RWPE2 (cell line): ENCODE measurements at regions not wholly inside any gene's neighbourhood (a gene's known extent, or its start where the extent isn't known, plus 50 kb on each side); places are given as distances from the start of the nearest gene placed in this dataset.

Experiments
- ATAC-seq: fragments of 200-7000 bp; cut with Tn5 transposase; 3 replicates; pipeline ENCODE4 v1.9.1; 2021; ENCODE audit warnings: low read depth
- DNase-seq: peaks from one replicate; pipeline ENCODE4 v3.0.0-alpha.2; 2020; ENCODE audit warnings: low spot score
- H3K27ac ChIP-seq: fragments of 450-650 bp; 2 replicates; pipeline ENCODE4 v1.5.1; 2017; ENCODE audit warnings: mild to moderate bottlenecking; ENCODE audit not compliant: poor library complexity, severe bottlenecking
- H3K27me3 ChIP-seq: fragments of 250-450 bp; sonication (Bioruptor Pico); 2 replicates; pipeline ENCODE4 v1.5.1; 2021; ENCODE audit warnings: mild to moderate bottlenecking, moderate library complexity; ENCODE audit not compliant: insufficient read depth, poor library complexity, severe bottlenecking
- H3K36me3 ChIP-seq: fragments of 250-450 bp; sonication (Bioruptor Pico); 2 replicates; pipeline ENCODE4 v1.5.1; 2020; ENCODE audit warnings: low read depth, mild to moderate bottlenecking, moderate library complexity
- H3K4me1 ChIP-seq: fragments of 250-450 bp; sonication (Bioruptor Pico); 2 replicates; pipeline ENCODE4 v1.5.1; 2021; ENCODE audit warnings: mild to moderate bottlenecking, moderate library complexity; ENCODE audit not compliant: insufficient read depth, poor library complexity, severe bottlenecking
- H3K4me3 ChIP-seq: fragments of 250-450 bp; sonication (Bioruptor Pico); 2 replicates; pipeline ENCODE4 v1.5.1; 2021; ENCODE audit warnings: mild to moderate bottlenecking, moderate library complexity; ENCODE audit not compliant: severe bottlenecking
- H3K9me3 ChIP-seq: fragments of 250-450 bp; sonication (Bioruptor Pico); 2 replicates; pipeline ENCODE4 v1.5.1; 2021; ENCODE audit warnings: mild to moderate bottlenecking, moderate library complexity; ENCODE audit not compliant: severe bottlenecking
- TF ChIP-seq, protein P1 (sequence below): fragments of 450-650 bp; IDR thresholded peaks from one replicate; pipeline ENCODE4 v1.5.1; 2017; ENCODE audit warnings: mild to moderate bottlenecking, moderate library complexity; ENCODE audit not compliant: poor library complexity, severe bottlenecking

DNA sequence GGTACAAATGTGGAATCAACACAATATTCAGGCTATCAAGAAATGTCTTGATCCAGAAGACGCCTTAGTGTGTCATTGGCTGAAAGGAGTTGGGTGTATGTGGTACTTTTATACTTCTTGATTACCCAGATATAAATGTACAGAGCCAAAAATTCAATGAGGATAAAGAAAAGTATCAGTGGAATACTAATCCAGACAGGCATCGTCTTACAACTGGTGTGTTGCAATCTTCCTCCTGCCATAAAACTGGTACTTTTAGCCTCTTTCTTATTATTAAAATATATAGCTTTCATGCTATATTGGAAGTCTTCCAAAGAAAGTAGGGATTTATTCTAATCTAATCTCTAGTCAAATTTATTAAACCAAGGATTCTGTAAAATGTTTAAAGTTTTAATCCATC is 388.6 kb upstream of the MIR17HG start:
- no peak for ATAC-seq
- Histone ChIP-seq H3K4me1 (no peaks in the 10 kb centered on the region), H3K36me3 (no peaks in the 10 kb centered on the region), H3K4me3 (no peak overlapping the region), H3K27me3 (no peaks in the 10 kb centered on the region), H3K9me3 (no peaks in the 10 kb centered on the region), H3K27ac (no peak overlapping the region)
- TF ChIP-seq, protein P1, sequence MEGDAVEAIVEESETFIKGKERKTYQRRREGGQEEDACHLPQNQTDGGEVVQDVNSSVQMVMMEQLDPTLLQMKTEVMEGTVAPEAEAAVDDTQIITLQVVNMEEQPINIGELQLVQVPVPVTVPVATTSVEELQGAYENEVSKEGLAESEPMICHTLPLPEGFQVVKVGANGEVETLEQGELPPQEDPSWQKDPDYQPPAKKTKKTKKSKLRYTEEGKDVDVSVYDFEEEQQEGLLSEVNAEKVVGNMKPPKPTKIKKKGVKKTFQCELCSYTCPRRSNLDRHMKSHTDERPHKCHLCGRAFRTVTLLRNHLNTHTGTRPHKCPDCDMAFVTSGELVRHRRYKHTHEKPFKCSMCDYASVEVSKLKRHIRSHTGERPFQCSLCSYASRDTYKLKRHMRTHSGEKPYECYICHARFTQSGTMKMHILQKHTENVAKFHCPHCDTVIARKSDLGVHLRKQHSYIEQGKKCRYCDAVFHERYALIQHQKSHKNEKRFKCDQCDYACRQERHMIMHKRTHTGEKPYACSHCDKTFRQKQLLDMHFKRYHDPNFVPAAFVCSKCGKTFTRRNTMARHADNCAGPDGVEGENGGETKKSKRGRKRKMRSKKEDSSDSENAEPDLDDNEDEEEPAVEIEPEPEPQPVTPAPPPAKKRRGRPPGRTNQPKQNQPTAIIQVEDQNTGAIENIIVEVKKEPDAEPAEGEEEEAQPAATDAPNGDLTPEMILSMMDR: no peak
- no peak for DNase-seq

DNA sequence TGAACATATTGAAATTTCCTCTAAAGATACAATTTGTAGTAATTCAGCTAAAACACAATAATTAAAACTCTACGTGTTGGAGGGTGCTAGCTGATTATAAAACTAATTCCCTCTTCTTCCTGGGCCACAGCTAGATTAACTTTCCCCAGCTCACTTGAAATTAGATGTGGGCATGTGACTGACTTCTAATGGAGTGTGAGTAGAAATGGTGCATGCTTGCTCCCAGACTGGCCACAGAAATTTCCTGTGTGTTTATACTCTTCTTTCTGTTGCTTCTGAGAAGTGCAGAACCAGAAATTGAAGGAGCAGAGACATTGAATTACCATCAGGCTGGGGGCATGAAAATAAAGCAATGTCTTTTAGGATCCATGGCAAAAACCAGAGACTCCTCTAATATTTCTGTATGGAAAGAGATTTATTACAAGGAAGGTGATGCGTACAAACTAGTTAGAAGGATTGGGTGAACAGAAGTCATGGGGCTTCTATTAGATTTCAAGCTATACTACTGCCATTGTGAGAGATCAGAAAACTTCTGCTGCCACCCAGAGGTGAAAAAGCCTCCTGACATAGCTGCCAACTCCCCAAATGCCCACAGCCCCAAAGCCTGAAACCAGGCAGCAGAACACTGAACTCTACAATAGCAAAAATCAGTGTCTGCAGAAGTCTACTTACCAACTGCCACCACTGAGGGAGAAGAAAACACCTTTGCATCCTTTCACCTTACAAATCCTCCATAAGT is 379.2 kb upstream of the MIR17HG start:
- Histone ChIP-seq H3K27me3 (no peaks in the 10 kb centered on the region), H3K4me1 (no peaks in the 10 kb centered on the region), H3K9me3 (no peaks in the 10 kb centered on the region), H3K4me3 (no peak overlapping the region), H3K27ac (no peak overlapping the region), H3K36me3 (no peaks in the 10 kb centered on the region)
- ATAC-seq (peak; percentile 81), DNase-seq (no peak)
- TF ChIP-seq, protein P1: peak; percentile 55

DNA sequence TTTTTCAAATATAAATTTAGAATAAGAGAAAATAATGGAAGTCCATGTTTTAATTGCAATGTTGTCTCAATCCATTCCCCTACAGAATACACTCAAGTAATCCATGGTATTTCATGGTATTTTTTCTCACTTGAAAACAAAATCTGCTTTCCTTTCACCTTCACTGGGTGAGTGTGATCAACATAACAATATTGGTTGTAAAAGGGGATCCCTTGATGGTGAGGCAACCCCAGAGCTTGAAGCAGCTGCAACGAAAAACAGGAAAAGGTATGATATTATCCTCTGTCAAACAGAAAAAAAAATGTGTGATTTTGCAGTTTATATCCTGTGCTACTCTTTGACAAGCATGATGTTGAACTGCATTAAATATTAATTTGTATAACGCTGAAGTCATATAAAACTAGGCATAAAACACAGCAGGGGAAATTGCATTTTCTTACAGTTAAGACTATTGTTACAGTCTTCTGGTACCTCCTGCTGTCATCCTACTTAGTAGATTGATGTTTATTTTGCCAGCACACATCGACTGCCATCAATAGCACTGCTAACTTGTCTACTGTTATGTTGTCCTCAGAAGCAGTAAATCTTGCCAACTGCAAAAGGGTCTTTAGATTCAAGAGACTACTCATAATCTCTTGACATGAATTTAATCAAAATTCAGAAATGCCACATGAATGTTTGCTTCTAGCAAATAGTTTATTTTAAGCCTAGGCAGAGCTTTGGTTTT is 373.1 kb upstream of the MIR17HG start:
- no peak for ATAC-seq
- H3K27ac ChIP-seq: no peak overlapping the region
- DNase-seq: no peak

DNA sequence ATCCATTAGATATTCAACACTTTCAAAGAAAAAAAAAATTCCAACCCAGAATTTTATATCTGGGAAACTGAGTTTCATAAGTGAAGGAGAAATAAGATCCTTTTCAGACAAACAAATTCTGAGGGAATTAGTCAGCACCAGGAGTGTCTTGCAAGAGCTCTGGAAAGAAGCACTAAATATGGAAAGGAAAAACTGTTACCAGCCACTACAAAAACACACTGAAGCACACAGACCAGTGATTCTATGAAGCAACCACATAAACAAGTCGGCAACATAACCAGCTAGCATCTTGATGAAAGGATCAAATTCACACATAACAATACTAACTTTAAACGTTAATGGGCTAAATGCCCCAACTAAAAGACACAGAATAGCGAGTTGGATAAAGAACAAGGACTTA is 368.4 kb upstream of the MIR17HG start:
- Histone ChIP-seq H3K4me3 (no peak overlapping the region), H3K27ac (no peak overlapping the region), H3K9me3 (no peaks in the 10 kb centered on the region), H3K36me3 (no peaks in the 10 kb centered on the region), H3K4me1 (no peaks in the 10 kb centered on the region), H3K27me3 (no peaks in the 10 kb centered on the region)
- DNase-seq (no peak), ATAC-seq (no peak)
- TF ChIP-seq, protein P1: no peak

More for the DNA sequence above, 373.1 kb upstream of the MIR17HG start:
- TF ChIP-seq, protein P1: no peak
- no peaks in the 10 kb centered on the region for H3K36me3 ChIP-seq
- no peaks in the 10 kb centered on the region for H3K27me3 ChIP-seq
- no peaks in the 10 kb centered on the region for H3K9me3 ChIP-seq
- H3K4me3 ChIP-seq: no peak overlapping the region
- no peaks in the 10 kb centered on the region for H3K4me1 ChIP-seq

DNA sequence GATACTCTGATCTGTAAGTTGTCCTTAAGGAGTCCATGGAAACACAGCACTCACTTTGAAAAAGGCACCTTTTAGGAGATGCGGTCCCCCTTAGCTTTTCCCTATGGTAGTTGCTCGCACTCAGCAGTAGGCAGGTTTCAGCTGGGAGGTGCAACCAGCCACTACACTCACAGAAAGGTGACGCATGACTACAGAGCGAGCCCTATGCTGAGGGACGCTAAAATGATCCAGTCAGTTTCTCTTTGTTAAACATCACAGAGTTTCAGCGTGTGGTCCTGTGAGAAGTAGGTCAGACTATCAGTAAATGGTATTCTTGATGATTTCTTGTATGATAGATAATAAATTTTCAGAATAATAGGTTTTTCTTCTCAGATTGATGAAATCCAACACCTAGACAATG is 362.7 kb upstream of the MIR17HG start:
- Histone ChIP-seq H3K4me3 (no peak overlapping the region), H3K27me3 (peaks cover 3% of the 10 kb centered on the region), H3K9me3 (no peaks in the 10 kb centered on the region), H3K27ac (no peak overlapping the region), H3K4me1 (no peaks in the 10 kb centered on the region), H3K36me3 (no peaks in the 10 kb centered on the region)
- TF ChIP-seq, protein P1: no peak
- ATAC-seq (no peak), DNase-seq (no peak)
